ENCODE measurements at regions not wholly inside any gene's neighbourhood (a gene's known extent, or its start where the extent isn't known, plus 50 kb on each side); places are given as distances from the start of the nearest gene placed in this dataset.
"Not testable (repeated sequence)": the region's sequence is repeated elsewhere in the genome, so short reads cannot be mapped to it uniquely, and the experiment has no call there.

DNA sequence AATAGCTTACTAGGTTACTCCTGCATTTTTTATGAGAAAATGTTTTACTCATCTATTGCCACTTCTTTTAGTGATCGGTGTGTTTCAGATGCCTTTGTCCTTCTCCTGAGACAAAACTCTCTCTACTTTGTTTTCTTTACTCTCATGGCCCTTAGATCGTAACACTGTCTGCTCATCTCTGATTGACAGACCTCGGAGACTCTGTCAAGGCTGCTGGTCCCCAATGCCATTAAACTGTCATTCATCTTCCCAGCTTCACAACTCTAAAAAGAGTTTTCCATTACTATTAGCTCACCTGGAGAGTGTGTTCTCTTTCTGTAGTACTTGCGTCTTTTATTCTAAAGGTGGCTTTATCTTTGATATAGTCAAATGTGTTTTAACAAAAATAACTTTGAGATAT lies 765.2 kb downstream of the SLITRK1 start:
- Mint-ChIP-seq H3K27me3 (ENCODE audit: insufficient read depth, unreplicated experiment) (no peaks in the 10 kb centered on the region), H3K4me3 (ENCODE audit: unreplicated experiment) (no peak overlapping the region), H3K9me3 (ENCODE audit: unreplicated experiment) (no peaks in the 10 kb centered on the region), H3K27ac (ENCODE audit: low read depth, unreplicated experiment) (no peak overlapping the region), H3K36me3 (ENCODE audit: insufficient read depth, unreplicated experiment) (no peaks in the 10 kb centered on the region), H3K4me1 (ENCODE audit: insufficient read depth, unreplicated experiment) (no peaks in the 10 kb centered on the region)
- BruUV-seq (replicated peaks): no TSS peak
- DNase-seq (ENCODE audit: unreplicated experiment): no peak
- CTCF ChIA-PET: no interaction called here
- no peak for TF ChIP-seq CTCF (IDR thresholded peaks at IDR 0.05; ENCODE audit: unreplicated experiment)
- POLR2A ChIA-PET: no interaction called here
- intact Hi-C loops (cut with micrococcal nuclease): no loop called here

GRCh38 chr13:83101574-83102247 lies 780.6 kb downstream of the SLITRK1 start:
- H3K27ac Mint-ChIP-seq (ENCODE audit: low read depth, unreplicated experiment); DNase-seq (ENCODE audit: unreplicated experiment); H3K4me3 Mint-ChIP-seq (ENCODE audit: unreplicated experiment); BruUV-seq (replicated peaks); H3K9me3 Mint-ChIP-seq (ENCODE audit: unreplicated experiment); H3K27me3 Mint-ChIP-seq (ENCODE audit: insufficient read depth, unreplicated experiment); H3K4me1 Mint-ChIP-seq (ENCODE audit: insufficient read depth, unreplicated experiment); POLR2A ChIA-PET; intact Hi-C loops (cut with micrococcal nuclease); CTCF ChIA-PET; H3K36me3 Mint-ChIP-seq (ENCODE audit: insufficient read depth, unreplicated experiment): not testable (repeated sequence)

- no peak overlapping the region for H3K4me3 Mint-ChIP-seq (ENCODE audit: unreplicated experiment)
- H3K27ac Mint-ChIP-seq (ENCODE audit: low read depth, unreplicated experiment): no peak overlapping the region
- POLR2A ChIA-PET: no interaction called here
- intact Hi-C loops (cut with micrococcal nuclease): no loop called here
- CTCF ChIA-PET: no interaction called here
- no peaks in the 10 kb centered on the region for H3K27me3 Mint-ChIP-seq (ENCODE audit: insufficient read depth, unreplicated experiment)
- no peak for DNase-seq (ENCODE audit: unreplicated experiment)
- TF ChIP-seq CTCF (IDR thresholded peaks at IDR 0.05; ENCODE audit: unreplicated experiment): no peak
- BruUV-seq (replicated peaks): no TSS peak
- no peaks in the 10 kb centered on the region for H3K36me3 Mint-ChIP-seq (ENCODE audit: insufficient read depth, unreplicated experiment)
- peaks cover 14% of the 10 kb centered on the region for H3K9me3 Mint-ChIP-seq (ENCODE audit: unreplicated experiment)
- no peaks in the 10 kb centered on the region for H3K4me1 Mint-ChIP-seq (ENCODE audit: insufficient read depth, unreplicated experiment)
Measured at GRCh38 chr13:83100237-83100636, 782.0 kb downstream of the SLITRK1 start.

- no peaks in the 10 kb centered on the region for H3K27me3 Mint-ChIP-seq (ENCODE audit: insufficient read depth, unreplicated experiment)
Measured at GRCh38 chr13:83088858-83089257, 793.4 kb downstream of the SLITRK1 start.

More at GRCh38 chr13:83088858-83089257, 793.4 kb downstream of the SLITRK1 start:
- Mint-ChIP-seq H3K36me3 (ENCODE audit: insufficient read depth, unreplicated experiment) (no peaks in the 10 kb centered on the region), H3K4me3 (ENCODE audit: unreplicated experiment) (no peak overlapping the region), H3K27ac (ENCODE audit: low read depth, unreplicated experiment) (no peak overlapping the region), H3K9me3 (ENCODE audit: unreplicated experiment) (peaks cover 25% of the 10 kb centered on the region), H3K4me1 (ENCODE audit: insufficient read depth, unreplicated experiment) (peaks cover 11% of the 10 kb centered on the region)
- CTCF ChIA-PET: no interaction called here
- DNase-seq (ENCODE audit: unreplicated experiment): no peak
- POLR2A ChIA-PET: no interaction called here
- intact Hi-C loops (cut with micrococcal nuclease): no loop called here
- no peak for TF ChIP-seq CTCF (IDR thresholded peaks at IDR 0.05; ENCODE audit: unreplicated experiment)
- no TSS peak for BruUV-seq (replicated peaks)
